ENCODE measurements at regions not wholly inside any gene's neighbourhood (a gene's known extent, or its start where the extent isn't known, plus 50 kb on each side); places are given as distances from the start of the nearest gene placed in this dataset.

- no peak for TF ChIP-seq CTCF (IDR thresholded peaks at IDR 0.05)
- TF ChIP-seq EP300 (IDR thresholded peaks at IDR 0.05; ENCODE audit: borderline replicate concordance in 1 of 2, low read depth in 1 of 2, low read length in 1 of 2) = no peak
- TF ChIP-seq POLR2AphosphoS5 (IDR thresholded peaks at IDR 0.05; ENCODE audit: low read depth, low read length) = no peak
- TF ChIP-seq RAD21 (IDR thresholded peaks at IDR 0.05; ENCODE audit: low read length) = no peak
- TF ChIP-seq RCOR1 (IDR thresholded peaks at IDR 0.05; ENCODE audit: low read length) = no peak
- TF ChIP-seq PBX3 (IDR thresholded peaks at IDR 0.05) = no peak
- TF ChIP-seq NRF1 (IDR thresholded peaks at IDR 0.05; ENCODE audit: low read depth, low read length) = no peak
- no peak for TF ChIP-seq MXI1 (IDR thresholded peaks at IDR 0.05; ENCODE audit: low read depth, low read length)
- TF ChIP-seq MAX (IDR thresholded peaks at IDR 0.05; ENCODE audit: low read depth) = no peak
- TF ChIP-seq MEF2A (IDR thresholded peaks at IDR 0.05; ENCODE audit: borderline replicate concordance, low read depth) = no peak
- TF ChIP-seq JUND (IDR thresholded peaks at IDR 0.05) = no peak
Observed at GRCh38 chr15:81524496-81524895, 150.5 kb upstream of the TMC3 start.
